ENCODE measurements at regions not wholly inside any gene's neighbourhood (a gene's known extent, or its start where the extent isn't known, plus 50 kb on each side); places are given as distances from the start of the nearest gene placed in this dataset.

GRCh38 chr18:8519102-8519501 is 90.1 kb upstream of the RAB12 start:
- peaks cover 6% of the 10 kb centered on the region for H3K9me3 Mint-ChIP-seq
- intact Hi-C loops (cut with micrococcal nuclease) = no loop called here
- ChIA-PET CTCF (no interaction called here), POLR2A (no interaction called here)
- TF ChIP-seq CTCF (IDR thresholded peaks at IDR 0.05) = no peak
- H3K27ac Mint-ChIP-seq = no peak overlapping the region
- ATAC-seq (ENCODE audit: low read depth) (no peak), DNase-seq (no peak)
- no peaks in the 10 kb centered on the region for H3K36me3 Mint-ChIP-seq (ENCODE audit: low read depth)
- H3K4me1 Mint-ChIP-seq = no peaks in the 10 kb centered on the region
- H3K27me3 Mint-ChIP-seq = peaks cover 31% of the 10 kb centered on the region
- H3K4me3 Mint-ChIP-seq = no peak overlapping the region

- no peak for ATAC-seq (ENCODE audit: low read depth)
- intact Hi-C loops (cut with micrococcal nuclease) = no loop called here
- Mint-ChIP-seq H3K9me3 (peaks cover 6% of the 10 kb centered on the region), H3K27ac (no peak overlapping the region), H3K27me3 (peaks cover 40% of the 10 kb centered on the region), H3K36me3 (ENCODE audit: low read depth) (no peaks in the 10 kb centered on the region), H3K4me1 (no peaks in the 10 kb centered on the region), H3K4me3 (no peak overlapping the region)
- DNase-seq = no peak
- no peak for TF ChIP-seq CTCF (IDR thresholded peaks at IDR 0.05)
- ChIA-PET CTCF (no interaction called here), POLR2A (no interaction called here)
Observed at GRCh38 chr18:8520266-8520665, 89.0 kb upstream of the RAB12 start.

GRCh38 chr18:8522756-8523155 is 86.5 kb upstream of the RAB12 start:
- Mint-ChIP-seq H3K27me3 (peaks cover 52% of the 10 kb centered on the region), H3K36me3 (ENCODE audit: low read depth) (no peaks in the 10 kb centered on the region)

GRCh38 chr18:8525692-8526091 is 83.5 kb upstream of the RAB12 start:
- peaks cover 19% of the 10 kb centered on the region for H3K9me3 Mint-ChIP-seq
- H3K4me3 Mint-ChIP-seq = no peak overlapping the region
- H3K27ac Mint-ChIP-seq = no peak overlapping the region
- ChIA-PET CTCF (no interaction called here), POLR2A (no interaction called here)
- intact Hi-C loops (cut with micrococcal nuclease) = no loop called here
- no peak for TF ChIP-seq CTCF (IDR thresholded peaks at IDR 0.05)
- peaks cover 5% of the 10 kb centered on the region for H3K4me1 Mint-ChIP-seq
- ATAC-seq (ENCODE audit: low read depth) = no peak
- no peak for DNase-seq
- H3K27me3 Mint-ChIP-seq = peaks cover 48% of the 10 kb centered on the region
- no peaks in the 10 kb centered on the region for H3K36me3 Mint-ChIP-seq (ENCODE audit: low read depth)

More at GRCh38 chr18:8522756-8523155, 86.5 kb upstream of the RAB12 start:
- POLR2A ChIA-PET = no interaction called here
- no peak overlapping the region for H3K27ac Mint-ChIP-seq
- no peak for TF ChIP-seq CTCF (IDR thresholded peaks at IDR 0.05)
- peaks cover 5% of the 10 kb centered on the region for H3K4me1 Mint-ChIP-seq
- ATAC-seq (ENCODE audit: low read depth) (no peak), DNase-seq (no peak)
- H3K9me3 Mint-ChIP-seq = peaks cover 6% of the 10 kb centered on the region
- no peak overlapping the region for H3K4me3 Mint-ChIP-seq
- intact Hi-C loops (cut with micrococcal nuclease) = no loop called here
- CTCF ChIA-PET = no interaction called here

- H3K36me3 Mint-ChIP-seq (ENCODE audit: low read depth) = no peaks in the 10 kb centered on the region
- H3K4me1 Mint-ChIP-seq = peaks cover 5% of the 10 kb centered on the region
- no peak for ATAC-seq (ENCODE audit: low read depth)
- peaks cover 48% of the 10 kb centered on the region for H3K27me3 Mint-ChIP-seq
- no peak overlapping the region for H3K27ac Mint-ChIP-seq
- DNase-seq = no peak
- TF ChIP-seq CTCF (IDR thresholded peaks at IDR 0.05) = no peak
- intact Hi-C loops (cut with micrococcal nuclease) = no loop called here
- POLR2A ChIA-PET = no interaction called here
- CTCF ChIA-PET = no interaction called here
- H3K9me3 Mint-ChIP-seq = peaks cover 23% of the 10 kb centered on the region
- H3K4me3 Mint-ChIP-seq = no peak overlapping the region
Observed at GRCh38 chr18:8526332-8526731, 82.9 kb upstream of the RAB12 start.

Data from activated B cell treated with CpG ODN at 0.5 μM for 24 hours (primary cell).